Upper lobe of left lung (tissue), 4 donors: ENCODE measurements at regions not wholly inside any gene's neighbourhood (a gene's known extent, or its start where the extent isn't known, plus 50 kb on each side); places are given as distances from the start of the nearest gene placed in this dataset.

ENCODE experiments used
- CTCF ChIP-seq, 6 experiments: fragments of 450-650 bp in 4 of 6; fragments of 200-600 bp in 2 of 6; sonication (generic) in 2 of 6; IDR thresholded peaks; one replicate each; pipeline ENCODE4 v1.5.1; 2016 to 2019; ENCODE audit warnings: antibody characterized with exemption in 6 of 6
- EP300 ChIP-seq, 4 donors: sonication (generic); formaldehyde crosslinking; IDR thresholded peaks; one replicate each; pipeline ENCODE4 v1.5.1; 2017; ENCODE audit warnings: antibody characterized with exemption in 4 of 4, control low read depth in 2 of 4
- POLR2A ChIP-seq, 4 donors: fragments of 450-650 bp; IDR thresholded peaks; one replicate each; pipeline ENCODE4 v1.5.1; 2016 to 2017; ENCODE audit warnings: antibody characterized with exemption in 4 of 4, mild to moderate bottlenecking in 2 of 4
- POLR2AphosphoS5 ChIP-seq, 2 donors: sonication (generic); formaldehyde crosslinking; IDR thresholded peaks; one replicate each; pipeline ENCODE4 v1.5.1; 2017; ENCODE audit warnings: antibody characterized with exemption in 2 of 2

GRCh38 chr2:57190007-57190406 is 856.6 kb upstream of the VRK2 start:
- TF ChIP-seq CTCF (IDR thresholded peaks at IDR 0.05): no peak
- TF ChIP-seq POLR2A (IDR thresholded peaks at IDR 0.05): no peak
- TF ChIP-seq EP300 (IDR thresholded peaks at IDR 0.05): no peak
- TF ChIP-seq POLR2AphosphoS5 (IDR thresholded peaks at IDR 0.05): no peak
